GM12801 (cell line): ENCODE measurements at regions not wholly inside any gene's neighbourhood (a gene's known extent, or its start where the extent isn't known, plus 50 kb on each side); places are given as distances from the start of the nearest gene placed in this dataset.

Experiments used
- CTCF ChIP-seq: IDR thresholded peaks from one replicate; pipeline ENCODE4 v1.5.1; 2011; ENCODE audit warnings: control low read depth; ENCODE audit not compliant: insufficient read length; ENCODE audit errors: extremely low read depth

GRCh38 chr1:221612047-221612777 lies 129.7 kb downstream of the DUSP10 start:
- no peak for TF ChIP-seq CTCF

- no peak for TF ChIP-seq CTCF
These were observed 121.2 kb downstream of the DUSP10 start for GRCh38 chr1:221620437-221621384.

- TF ChIP-seq CTCF, result no peak
These were observed 120.2 kb downstream of the DUSP10 start for GRCh38 chr1:221621683-221622082.

- no peak for TF ChIP-seq CTCF
These were observed 119.5 kb downstream of the DUSP10 start for GRCh38 chr1:221622389-221622788.

- TF ChIP-seq CTCF, result no peak
These were observed 116.9 kb downstream of the DUSP10 start for GRCh38 chr1:221625026-221625425.

- no peak for TF ChIP-seq CTCF
These were observed 115.8 kb downstream of the DUSP10 start for GRCh38 chr1:221626041-221626440.

GRCh38 chr1:221630236-221630635 lies 111.7 kb downstream of the DUSP10 start:
- TF ChIP-seq CTCF, result no peak
